ENCODE measurements at regions not wholly inside any gene's neighbourhood (a gene's known extent, or its start where the extent isn't known, plus 50 kb on each side); places are given as distances from the start of the nearest gene placed in this dataset.

- DNase-seq (no peak), ATAC-seq (no peak)
- Histone ChIP-seq H3K36me3 (no peaks in the 10 kb centered on the region), H3K4me1 (peaks cover 0 to under 1% (median 0%) of the 10 kb centered on the region in 9 donors), H3K9me3 (no peaks in the 10 kb centered on the region), H3K4me3 (no peak overlapping the region), H3K27me3 (no peaks in the 10 kb centered on the region), H3K27ac (no peak overlapping the region)
- intact Hi-C loops (cut with DNase I), result no loop called here
- TF ChIP-seq CTCF (IDR thresholded peaks at IDR 0.05), result no peak
- 78 to 81% methylated on average over 8 of the region's 8 CpGs for WGBS, 2 donors
These were observed 85.5 kb upstream of the PTHLH start for GRCh38 chr12:28057856-28058615.

- Histone ChIP-seq H3K27me3 (no peaks in the 10 kb centered on the region), H3K27ac (no peak overlapping the region), H3K4me1 (peaks cover 0 to 8% (median 0%) of the 10 kb centered on the region in 9 donors), H3K36me3 (no peaks in the 10 kb centered on the region), H3K4me3 (no peak overlapping the region), H3K9me3 (no peaks in the 10 kb centered on the region)
- DNase-seq (no peak), ATAC-seq (no peak)
- TF ChIP-seq CTCF (IDR thresholded peaks at IDR 0.05), result no peak
- intact Hi-C loops (cut with DNase I), result no loop called here
- 82 to 83% methylated on average over 1 of the region's 1 CpG for WGBS, 2 donors
These were observed 86.7 kb upstream of the PTHLH start for GRCh38 chr12:28059220-28059619.

GRCh38 chr12:28059668-28060067 is 87.1 kb upstream of the PTHLH start:
- Histone ChIP-seq H3K4me3 (no peak overlapping the region), H3K9me3 (no peaks in the 10 kb centered on the region), H3K27ac (no peak overlapping the region), H3K36me3 (no peaks in the 10 kb centered on the region), H3K4me1 (peaks cover 0 to 8% (median 0%) of the 10 kb centered on the region in 9 donors), H3K27me3 (no peaks in the 10 kb centered on the region)
- 72 to 78% methylated on average over 2 of the region's 2 CpGs for WGBS, 2 donors
- no peak for ATAC-seq
- no peak for DNase-seq
- no peak for TF ChIP-seq CTCF (IDR thresholded peaks at IDR 0.05)
- intact Hi-C loops (cut with DNase I), result no loop called here

GRCh38 chr12:28060871-28061270 is 88.3 kb upstream of the PTHLH start:
- no peaks in the 10 kb centered on the region for H3K36me3 ChIP-seq
- WGBS, 2 donors, result 91 to 92% methylated on average over 6 of the region's 6 CpGs
- DNase-seq (no peak), ATAC-seq (no peak)
- no peak overlapping the region for H3K27ac ChIP-seq
- no peak overlapping the region for H3K4me3 ChIP-seq
- intact Hi-C loops (cut with DNase I), result no loop called here
- H3K9me3 ChIP-seq, result no peaks in the 10 kb centered on the region
- no peaks in the 10 kb centered on the region for H3K27me3 ChIP-seq
- TF ChIP-seq CTCF (IDR thresholded peaks at IDR 0.05), result no peak
- peaks cover 0 to 8% (median 0%) of the 10 kb centered on the region in 9 donors for H3K4me1 ChIP-seq
